Anterior cingulate cortex (tissue), 58 donors: ENCODE measurements at regions not wholly inside any gene's neighbourhood (a gene's known extent, or its start where the extent isn't known, plus 50 kb on each side); places are given as distances from the start of the nearest gene placed in this dataset.

Experiments used
- DNase-seq, 58 donors: peaks; one replicate each; lab custom pipeline; 2025; lab: John Stamatoyannopoulos, UW

GRCh38 chr22:44424867-44425693 is 73.0 kb downstream of the RTL6 start:
- DNase-seq, result no peak

- no peak for DNase-seq
Measured at GRCh38 chr22:44424359-44424682, 73.7 kb downstream of the RTL6 start.

- DNase-seq, result no peak
Measured at GRCh38 chr22:44423556-44424358, 74.3 kb downstream of the RTL6 start.

GRCh38 chr22:44422746-44423380 is 75.2 kb downstream of the RTL6 start:
- no peak for DNase-seq

- DNase-seq, result no peak
Measured at GRCh38 chr22:44419429-44419828, 78.6 kb downstream of the RTL6 start.

GRCh38 chr22:44413211-44413610 is 84.8 kb downstream of the RTL6 start:
- DNase-seq, result no peak

- no peak for DNase-seq
Measured at GRCh38 chr22:44412136-44412731, 85.8 kb downstream of the RTL6 start.

GRCh38 chr22:44411226-44412135 is 86.6 kb downstream of the RTL6 start:
- DNase-seq, result no peak

GRCh38 chr22:44410451-44410991 is 87.5 kb downstream of the RTL6 start:
- DNase-seq, result peak in 1 of 58 donors; percentile 6

GRCh38 chr22:44409974-44410316 is 88.1 kb downstream of the RTL6 start:
- DNase-seq, result no peak

- no peak for DNase-seq
Measured at GRCh38 chr22:44409211-44409973, 88.6 kb downstream of the RTL6 start.

- no peak for DNase-seq
Measured at GRCh38 chr22:44408829-44409192, 89.2 kb downstream of the RTL6 start.

- no peak for DNase-seq
Measured at GRCh38 chr22:44407987-44408828, 89.8 kb downstream of the RTL6 start.

GRCh38 chr22:44407171-44407986 is 90.7 kb downstream of the RTL6 start:
- DNase-seq, result no peak

GRCh38 chr22:44406341-44407170 is 91.5 kb downstream of the RTL6 start:
- no peak for DNase-seq

- DNase-seq, result no peak
Measured at GRCh38 chr22:44405661-44406060, 92.4 kb downstream of the RTL6 start.
